ENCODE measurements at regions not wholly inside any gene's neighbourhood (a gene's known extent, or its start where the extent isn't known, plus 50 kb on each side); places are given as distances from the start of the nearest gene placed in this dataset.

GRCh38 chr16:55149622-55150021, 174.4 kb upstream of the IRX6 start:
- Mint-ChIP-seq H3K4me3 (ENCODE audit: unreplicated experiment) (no peak overlapping the region), H3K9me3 (ENCODE audit: low read depth) (peaks cover 4% of the 10 kb centered on the region), H3K36me3 (ENCODE audit: low read depth) (no peaks in the 10 kb centered on the region), H3K27me3 (ENCODE audit: low read depth) (peaks cover 12% of the 10 kb centered on the region), H3K27ac (ENCODE audit: unreplicated experiment) (no peak overlapping the region), H3K4me1 (ENCODE audit: low read depth) (no peaks in the 10 kb centered on the region)
- no peak for DNase-seq (ENCODE audit: low spot score)
- TF ChIP-seq CTCF (IDR thresholded peaks at IDR 0.05), result no peak

- Mint-ChIP-seq H3K27ac (ENCODE audit: unreplicated experiment) (no peak overlapping the region), H3K36me3 (ENCODE audit: low read depth) (no peaks in the 10 kb centered on the region), H3K4me1 (ENCODE audit: low read depth) (no peaks in the 10 kb centered on the region), H3K4me3 (ENCODE audit: unreplicated experiment) (no peak overlapping the region), H3K27me3 (ENCODE audit: low read depth) (peaks cover 12% of the 10 kb centered on the region), H3K9me3 (ENCODE audit: low read depth) (peaks cover 4% of the 10 kb centered on the region)
- no peak for DNase-seq (ENCODE audit: low spot score)
- TF ChIP-seq CTCF (IDR thresholded peaks at IDR 0.05), result no peak
Observed at GRCh38 chr16:55151561-55152305, 172.3 kb upstream of the IRX6 start.

- Mint-ChIP-seq H3K36me3 (ENCODE audit: low read depth) (no peaks in the 10 kb centered on the region), H3K9me3 (ENCODE audit: low read depth) (peaks cover 3% of the 10 kb centered on the region), H3K27ac (ENCODE audit: unreplicated experiment) (no peak overlapping the region), H3K4me3 (ENCODE audit: unreplicated experiment) (no peak overlapping the region), H3K4me1 (ENCODE audit: low read depth) (no peaks in the 10 kb centered on the region), H3K27me3 (ENCODE audit: low read depth) (peaks cover 10% of the 10 kb centered on the region)
- no peak for TF ChIP-seq CTCF (IDR thresholded peaks at IDR 0.05)
- DNase-seq (ENCODE audit: low spot score), result no peak
Observed at GRCh38 chr16:55152875-55153390, 171.1 kb upstream of the IRX6 start.

- peaks cover 8% of the 10 kb centered on the region for H3K9me3 Mint-ChIP-seq (ENCODE audit: low read depth)
- H3K27ac Mint-ChIP-seq (ENCODE audit: unreplicated experiment), result no peak overlapping the region
- no peaks in the 10 kb centered on the region for H3K4me1 Mint-ChIP-seq (ENCODE audit: low read depth)
- TF ChIP-seq CTCF (IDR thresholded peaks at IDR 0.05), result no peak
- H3K4me3 Mint-ChIP-seq (ENCODE audit: unreplicated experiment), result no peak overlapping the region
- no peaks in the 10 kb centered on the region for H3K36me3 Mint-ChIP-seq (ENCODE audit: low read depth)
- no peak for DNase-seq (ENCODE audit: low spot score)
- H3K27me3 Mint-ChIP-seq (ENCODE audit: low read depth), result peaks cover 9% of the 10 kb centered on the region
Observed at GRCh38 chr16:55154262-55154661, 169.7 kb upstream of the IRX6 start.

- Mint-ChIP-seq H3K36me3 (ENCODE audit: low read depth) (no peaks in the 10 kb centered on the region), H3K4me3 (ENCODE audit: unreplicated experiment) (no peak overlapping the region), H3K27ac (ENCODE audit: unreplicated experiment) (no peak overlapping the region), H3K9me3 (ENCODE audit: low read depth) (peaks cover 11% of the 10 kb centered on the region), H3K4me1 (ENCODE audit: low read depth) (no peaks in the 10 kb centered on the region), H3K27me3 (ENCODE audit: low read depth) (peaks cover 9% of the 10 kb centered on the region)
- no peak for DNase-seq (ENCODE audit: low spot score)
- TF ChIP-seq CTCF (IDR thresholded peaks at IDR 0.05), result no peak
Observed at GRCh38 chr16:55154956-55155355, 169.0 kb upstream of the IRX6 start.
